HepG2 (cell line): ENCODE measurements at regions not wholly inside any gene's neighbourhood (a gene's known extent, or its start where the extent isn't known, plus 50 kb on each side); places are given as distances from the start of the nearest gene placed in this dataset.

Experiments used
- ATAC-seq: fragments of 200-7000 bp; cut with Tn5 transposase; 3 replicates; pipeline ENCODE4 v1.9.1; 2020; ENCODE audit warnings: mild to moderate bottlenecking, moderate library complexity
- BruUV-seq: library from RNA; stranded (reverse); fragments of 400-500 nt; replicated peaks from 2 replicates; lab custom pipeline; 2021; lab: Mats Ljungman, UMichigan
- CTCF ChIA-PET: fragments of 300-600 bp; formaldehyde crosslinking; extraction: SDS; loops from one replicate; lab custom pipeline; 2021; ENCODE audit warnings: low total read pairs, inconsistent platforms, low intra/inter-chr PET ratio; lab: Yijun Ruan, JAX
- POLR2A ChIA-PET: fragments of 350-600 bp; sonication (Branson Sonifier 250); formaldehyde crosslinking; loops from one replicate; lab custom pipeline; 2020; ENCODE audit warnings: antibody characterized with exemption, inconsistent platforms; lab: Yijun Ruan, JAX
- DNase-seq: peaks from one replicate; pipeline ENCODE4 v3.0.0-alpha.2; 2015; ENCODE audit warnings: low spot score
- FAIRE-seq: peaks from 3 replicates; lab custom pipeline; 2011; peaks lifted over from hg19 to GRCh38; lab: Jason Lieb, UNC
- H2AFZ ChIP-seq: one replicate; pipeline ENCODE4 v1.6.1; 2011; ENCODE audit warnings: low read length, inconsistent platforms
- H3K27ac ChIP-seq: fragments of 300-600 bp; 3 replicates; pipeline ENCODE4 v1.8.0; 2011; ENCODE audit warnings: mixed run types, mild to moderate bottlenecking, mixed read lengths, low read length, inconsistent platforms; ENCODE audit not compliant: insufficient read depth; ENCODE audit errors: extremely low read length
- H3K27me3 ChIP-seq, 2 experiments: fragments of 200-600 bp in 1 of 2; 2 replicates in 1 of 2; 3 replicates in 1 of 2; pipeline versions ENCODE4 v1.6.0 to v1.8.0; 2011; ENCODE audit warnings: low read length in 2 of 2, mild to moderate bottlenecking in 2 of 2, moderate library complexity in 2 of 2, inconsistent platforms in 1 of 2; ENCODE audit not compliant: insufficient read depth in 2 of 2, control insufficient read depth in 1 of 2
- H3K36me3 ChIP-seq, 2 experiments: fragments of 200-600 bp in 1 of 2; replicated peaks in 1 of 2; 2 replicates in 1 of 2; 3 replicates in 1 of 2; pipeline versions ENCODE4 v1.5.1 to v1.8.0; 2011; ENCODE audit warnings: low read length in 2 of 2, inconsistent platforms in 1 of 2; ENCODE audit not compliant: insufficient read depth in 2 of 2, control insufficient read depth in 1 of 2
- H3K4me1 ChIP-seq: 2 replicates; pipeline ENCODE4 v1.5.1; 2012; ENCODE audit warnings: low read length, inconsistent platforms; ENCODE audit not compliant: insufficient read depth
- H3K4me2 ChIP-seq: 2 replicates; pipeline ENCODE4 v1.6.0; 2011; ENCODE audit warnings: low read depth, low read length, inconsistent platforms
- H3K4me3 ChIP-seq, 3 experiments: fragments of 200-600 bp in 1 of 3; sonication (generic), shearing (Covaris generic) in 1 of 3; replicated peaks in 1 of 3; 2 replicates each; pipeline ENCODE4 v1.5.1; 2011 to 2016; ENCODE audit warnings: low read length in 3 of 3, inconsistent platforms in 2 of 3, low read depth in 2 of 3, mild to moderate bottlenecking in 2 of 3, control low read depth in 1 of 3, mixed read lengths in 1 of 3; ENCODE audit not compliant: insufficient read depth in 1 of 3
- H3K79me2 ChIP-seq: one replicate; pipeline ENCODE4 v1.6.1; 2011; ENCODE audit warnings: low read length, inconsistent platforms; ENCODE audit not compliant: insufficient read depth
- H3K9ac ChIP-seq: 2 replicates; pipeline ENCODE4 v1.6.0; 2011; ENCODE audit warnings: mild to moderate bottlenecking, low read depth, low read length, inconsistent platforms; ENCODE audit not compliant: insufficient read depth
- H3K9me3 ChIP-seq: 2 replicates; pipeline ENCODE4 v1.5.1; 2012; ENCODE audit warnings: mild to moderate bottlenecking, low read length
- H4K20me1 ChIP-seq: 2 replicates; pipeline ENCODE4 v1.6.0; 2011; ENCODE audit warnings: inconsistent platforms, mild to moderate bottlenecking, low read length, moderate library complexity; ENCODE audit not compliant: insufficient read depth
- ATAD3A ChIP-seq: sonication (generic); formaldehyde crosslinking; IDR thresholded peaks from 2 replicates; pipeline ENCODE4 v1.4.0; 2020; ENCODE audit warnings: missing genetic modification reagents
- CCAR2 ChIP-seq: fragments of 200-400 bp; formaldehyde crosslinking; optimal IDR thresholded peaks from 2 replicates; pipeline ENCODE3; 2018; ENCODE audit warnings: low read depth, mild to moderate bottlenecking, low read length, moderate library complexity
- JUND ChIP-seq: sonication (generic); formaldehyde crosslinking; IDR thresholded peaks from 2 replicates; pipeline ENCODE4 v1.8.0; 2022; ENCODE audit warnings: mild to moderate bottlenecking, missing genetic modification reagents
- NFKB2 ChIP-seq: sonication (generic); formaldehyde crosslinking; IDR thresholded peaks from 2 replicates; pipeline ENCODE4 v1.4.0; 2020; ENCODE audit warnings: missing genetic modification reagents, borderline replicate concordance
- PRMT3 ChIP-seq: sonication (generic); formaldehyde crosslinking; IDR thresholded peaks from 2 replicates; pipeline ENCODE4 v1.8.1; 2022; ENCODE audit warnings: low read depth, mild to moderate bottlenecking, moderate library complexity, missing genetic modification reagents, borderline replicate concordance
- TRIM22 ChIP-seq: fragments of 450-650 bp; IDR thresholded peaks from 2 replicates; pipeline ENCODE4 v1.6.1; 2017
- ZBTB34 ChIP-seq: sonication (generic); formaldehyde crosslinking; IDR thresholded peaks from 2 replicates; pipeline ENCODE4 v1.8.0; 2022; ENCODE audit warnings: mild to moderate bottlenecking, missing genetic modification reagents
- ZNF205 ChIP-seq: IDR thresholded peaks from 2 replicates; pipeline ENCODE4 v1.6.1; 2018; ENCODE audit warnings: missing biosample characterization, missing genetic modification reagents
- ZNF234 ChIP-seq: sonication (generic); formaldehyde crosslinking; conservative IDR thresholded peaks from 2 replicates; pipeline ENCODE4 v1.5.1; 2020; ENCODE audit warnings: mild to moderate bottlenecking, missing genetic modification reagents
- ZNF382 ChIP-seq: sonication (generic); formaldehyde crosslinking; IDR thresholded peaks from 2 replicates; pipeline ENCODE4 v1.5.0; 2020; ENCODE audit warnings: missing genetic modification reagents, mild to moderate bottlenecking, borderline replicate concordance
- ZNF430 ChIP-seq: sonication (generic); formaldehyde crosslinking; IDR thresholded peaks from 2 replicates; pipeline ENCODE4 v1.9.0; 2021; ENCODE audit warnings: mild to moderate bottlenecking, missing genetic modification reagents
- ZSCAN12 ChIP-seq: sonication (generic); formaldehyde crosslinking; IDR thresholded peaks from 2 replicates; pipeline ENCODE4 v1.9.0; 2021; ENCODE audit warnings: mild to moderate bottlenecking, missing genetic modification reagents
- WGBS: methylation state at CpG from one replicate; pipeline ENCODE4 v1.1.6; 2017; ENCODE audit warnings: low lambda C conversion rate; 5-methylcytosine and 5-hydroxymethylcytosine counted together
- in situ Hi-C: cut with HindIII; loops from 2 replicates; pipeline ENCODE4 v1.10.0; 2017; ENCODE audit warnings: low pct_unique_long_range_greater_than_20kb; ENCODE audit not compliant: extremely low pct_ligation_motif_present
- intact Hi-C: fragments of 100-400 bp; cut with micrococcal nuclease; formaldehyde crosslinking; loops from one replicate; pipeline ENCODE4 v1.10.0; 2022; ENCODE audit not compliant: unreplicated experiment

GRCh38 chr2:118635891-118636290, 211.6 kb downstream of the EN1 start:
- H3K4me1 ChIP-seq: no peaks in the 10 kb centered on the region
- WGBS: 21% methylated on average over 6 of the region's 6 CpGs
- H3K9ac ChIP-seq: no peak overlapping the region
- TF ChIP-seq ATAD3A (CRISPR knock-in tag): no peak
- TF ChIP-seq JUND (CRISPR knock-in tag): no peak
- no peak for TF ChIP-seq ZNF430 (CRISPR knock-in tag)
- no peak for TF ChIP-seq ZNF382
- no peak for TF ChIP-seq PRMT3 (CRISPR knock-in tag)
- TF ChIP-seq CCAR2: no peak
- TF ChIP-seq ZSCAN12 (CRISPR knock-in tag): no peak
- TF ChIP-seq ZBTB34 (CRISPR knock-in tag): no peak
- TF ChIP-seq ZNF205 (CRISPR knock-in tag): no peak
- no peak for TF ChIP-seq ZNF234
- TF ChIP-seq TRIM22: no peak
- no peak for TF ChIP-seq NFKB2
- H3K27ac ChIP-seq: no peak overlapping the region
- H2AFZ ChIP-seq: no peak overlapping the region
- ATAC-seq (no peak), DNase-seq (no peak), FAIRE-seq (no peak)
- no peaks in the 10 kb centered on the region for H4K20me1 ChIP-seq
- no peaks in the 10 kb centered on the region for H3K27me3 ChIP-seq
- H3K4me3 ChIP-seq: no peak overlapping the region
- ChIA-PET CTCF (no interaction called here), POLR2A (no interaction called here)
- H3K4me2 ChIP-seq: no peak overlapping the region
- intact Hi-C loops: no loop called here
- in situ Hi-C loops: no loop called here
- BruUV-seq: no TSS peak
- no peaks in the 10 kb centered on the region for H3K79me2 ChIP-seq
- H3K9me3 ChIP-seq: no peaks in the 10 kb centered on the region
- H3K36me3 ChIP-seq: no peaks in the 10 kb centered on the region; a peak in 1 of 5 replicates
